ENCODE measurements at regions not wholly inside any gene's neighbourhood (a gene's known extent, or its start where the extent isn't known, plus 50 kb on each side); places are given as distances from the start of the nearest gene placed in this dataset.

- TF ChIP-seq, protein P1, sequence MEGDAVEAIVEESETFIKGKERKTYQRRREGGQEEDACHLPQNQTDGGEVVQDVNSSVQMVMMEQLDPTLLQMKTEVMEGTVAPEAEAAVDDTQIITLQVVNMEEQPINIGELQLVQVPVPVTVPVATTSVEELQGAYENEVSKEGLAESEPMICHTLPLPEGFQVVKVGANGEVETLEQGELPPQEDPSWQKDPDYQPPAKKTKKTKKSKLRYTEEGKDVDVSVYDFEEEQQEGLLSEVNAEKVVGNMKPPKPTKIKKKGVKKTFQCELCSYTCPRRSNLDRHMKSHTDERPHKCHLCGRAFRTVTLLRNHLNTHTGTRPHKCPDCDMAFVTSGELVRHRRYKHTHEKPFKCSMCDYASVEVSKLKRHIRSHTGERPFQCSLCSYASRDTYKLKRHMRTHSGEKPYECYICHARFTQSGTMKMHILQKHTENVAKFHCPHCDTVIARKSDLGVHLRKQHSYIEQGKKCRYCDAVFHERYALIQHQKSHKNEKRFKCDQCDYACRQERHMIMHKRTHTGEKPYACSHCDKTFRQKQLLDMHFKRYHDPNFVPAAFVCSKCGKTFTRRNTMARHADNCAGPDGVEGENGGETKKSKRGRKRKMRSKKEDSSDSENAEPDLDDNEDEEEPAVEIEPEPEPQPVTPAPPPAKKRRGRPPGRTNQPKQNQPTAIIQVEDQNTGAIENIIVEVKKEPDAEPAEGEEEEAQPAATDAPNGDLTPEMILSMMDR (IDR thresholded peaks at IDR 0.05; ENCODE audit: low read depth, low read length) = no peak
Measured at GRCh38 chr15:96218623-96219455, 111.7 kb upstream of the NR2F2 start.

DNA sequence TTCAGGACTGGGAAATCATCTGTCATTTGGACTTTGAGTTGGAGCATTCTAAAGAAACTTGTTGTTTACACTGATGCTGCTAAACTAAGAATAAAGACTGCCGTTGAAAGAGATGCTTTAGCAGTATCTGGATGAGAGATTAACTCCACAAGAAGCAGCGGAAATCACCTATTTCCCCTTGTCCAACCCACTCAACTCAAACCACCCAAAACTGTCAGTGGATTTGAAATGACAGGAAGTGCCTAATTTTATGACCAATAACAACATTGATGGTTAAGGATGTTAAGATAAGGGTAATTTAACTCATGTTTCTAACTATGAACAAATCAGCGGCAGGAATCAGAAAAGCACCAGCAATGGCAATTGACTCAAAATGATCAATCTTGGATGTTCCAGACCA lies 110.8 kb upstream of the NR2F2 start:
- peaks cover 7% of the 10 kb centered on the region for H3K27me3 ChIP-seq
- H3K27ac ChIP-seq = no peak overlapping the region
- no peaks in the 10 kb centered on the region for H3K9me3 ChIP-seq (ENCODE audit: low read depth)
- TF ChIP-seq, protein P1 (IDR thresholded peaks at IDR 0.05; ENCODE audit: low read depth, low read length) = no peak
- DNase-seq (ENCODE audit: low read depth in 1 of 2, low spot score in 1 of 2) = no peak
- no peak overlapping the region for H3K4me3 ChIP-seq
- H3K4me1 ChIP-seq (ENCODE audit: low read depth) = no peaks in the 10 kb centered on the region
- no peaks in the 10 kb centered on the region for H3K36me3 ChIP-seq

More at GRCh38 chr15:96218623-96219455, 111.7 kb upstream of the NR2F2 start:
- Histone ChIP-seq H3K36me3 (no peaks in the 10 kb centered on the region), H3K4me3 (no peak overlapping the region), H3K4me1 (ENCODE audit: low read depth) (no peaks in the 10 kb centered on the region), H3K27ac (no peak overlapping the region), H3K27me3 (peaks cover 7% of the 10 kb centered on the region), H3K9me3 (ENCODE audit: low read depth) (no peaks in the 10 kb centered on the region)
- DNase-seq (ENCODE audit: low read depth in 1 of 2, low spot score in 1 of 2) = no peak

DNA sequence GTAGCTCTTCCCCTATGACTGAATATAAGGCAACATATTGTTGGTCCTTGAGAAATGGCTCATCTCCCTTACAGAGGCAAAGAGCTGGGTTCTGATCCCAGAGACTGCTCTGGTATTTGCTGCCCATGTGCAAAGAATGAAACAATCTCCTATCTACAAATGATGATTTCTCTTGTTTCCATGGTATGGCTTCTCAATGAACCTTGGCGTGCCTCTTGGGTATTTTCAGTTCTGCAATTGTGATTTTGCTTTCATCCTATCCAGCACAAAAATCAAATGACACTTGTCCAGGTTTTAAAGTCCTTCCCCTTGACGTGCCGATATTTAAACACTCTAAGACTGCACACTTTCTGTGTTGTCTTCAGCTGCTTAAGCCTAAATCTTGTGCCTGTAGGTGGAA lies 109.8 kb upstream of the NR2F2 start:
- H3K4me1 ChIP-seq (ENCODE audit: low read depth) = no peaks in the 10 kb centered on the region
- H3K9me3 ChIP-seq (ENCODE audit: low read depth) = no peaks in the 10 kb centered on the region
- H3K4me3 ChIP-seq = no peak overlapping the region
- TF ChIP-seq, protein P1 (IDR thresholded peaks at IDR 0.05; ENCODE audit: low read depth, low read length) = no peak
- no peak for DNase-seq (ENCODE audit: low read depth in 1 of 2, low spot score in 1 of 2)
- no peaks in the 10 kb centered on the region for H3K36me3 ChIP-seq
- H3K27me3 ChIP-seq = peaks cover 7% of the 10 kb centered on the region
- no peak overlapping the region for H3K27ac ChIP-seq

DNA sequence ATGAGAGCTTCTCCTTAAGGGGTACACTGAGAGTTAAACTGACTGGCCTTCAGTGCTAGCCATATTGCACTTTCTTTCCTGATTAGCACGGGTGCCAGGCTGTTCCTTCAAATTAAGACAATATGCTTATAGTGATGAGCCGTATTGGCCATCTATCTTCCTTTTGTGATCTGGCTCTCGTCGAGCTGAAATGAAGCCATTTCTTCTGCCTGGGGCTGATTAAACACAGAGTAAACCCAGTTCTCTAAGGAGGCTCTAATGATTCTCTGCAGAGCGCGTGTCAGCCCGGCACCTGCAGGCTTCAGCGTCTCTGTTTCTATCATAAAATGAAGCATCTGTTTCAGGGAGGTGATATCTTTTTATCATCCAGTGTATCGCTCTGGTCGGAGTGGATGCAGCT lies 107.5 kb upstream of the NR2F2 start:
- TF ChIP-seq, protein P1 (IDR thresholded peaks at IDR 0.05; ENCODE audit: low read depth, low read length) = no peak
- no peaks in the 10 kb centered on the region for H3K36me3 ChIP-seq
- no peak for DNase-seq (ENCODE audit: low read depth in 1 of 2, low spot score in 1 of 2)
- H3K9me3 ChIP-seq (ENCODE audit: low read depth) = no peaks in the 10 kb centered on the region
- H3K4me1 ChIP-seq (ENCODE audit: low read depth) = no peaks in the 10 kb centered on the region
- no peak overlapping the region for H3K4me3 ChIP-seq
- no peak overlapping the region for H3K27ac ChIP-seq
- H3K27me3 ChIP-seq = peaks cover 7% of the 10 kb centered on the region

GRCh38 chr15:96223939-96224338 lies 106.6 kb upstream of the NR2F2 start:
- H3K36me3 ChIP-seq = no peaks in the 10 kb centered on the region
- H3K27ac ChIP-seq = no peak overlapping the region
- TF ChIP-seq, protein P1 (IDR thresholded peaks at IDR 0.05; ENCODE audit: low read depth, low read length) = no peak
- H3K4me1 ChIP-seq (ENCODE audit: low read depth) = no peaks in the 10 kb centered on the region
- DNase-seq (ENCODE audit: low read depth in 1 of 2, low spot score in 1 of 2) = no peak
- no peak overlapping the region for H3K4me3 ChIP-seq
- no peaks in the 10 kb centered on the region for H3K9me3 ChIP-seq (ENCODE audit: low read depth)
- H3K27me3 ChIP-seq = peaks cover 7% of the 10 kb centered on the region

Data from cardiac muscle cell (in vitro differentiated cells and primary cell).